OCI-LY7 (cell line): ENCODE measurements at regions not wholly inside any gene's neighbourhood (a gene's known extent, or its start where the extent isn't known, plus 50 kb on each side); places are given as distances from the start of the nearest gene placed in this dataset.

Experiments used
- BruUV-seq: library from RNA; stranded (reverse); fragments of 400-500 nt; replicated peaks from 2 replicates; lab custom pipeline; 2021; lab: Mats Ljungman, UMichigan
- CTCF ChIA-PET: fragments of 300-600 bp; sonication (Branson Sonifier 250); formaldehyde crosslinking; loops from one replicate; lab custom pipeline; 2022; ENCODE audit warnings: antibody characterized with exemption; ENCODE audit not compliant: unreplicated experiment; lab: Charles Lee
- POLR2A ChIA-PET: fragments of 300-600 bp; sonication (Branson Sonifier 250); formaldehyde crosslinking; loops from one replicate; lab custom pipeline; 2022; ENCODE audit warnings: antibody characterized with exemption; lab: Charles Lee
- DNase-seq: peaks from one replicate; pipeline ENCODE4 v3.0.0-alpha.2; 2015; ENCODE audit warnings: low spot score
- H2AFZ ChIP-seq: fragments of 200-600 bp; sonication (generic), shearing (Covaris generic); 2 replicates; pipeline ENCODE4 v1.6.1; 2014; ENCODE audit warnings: mild to moderate bottlenecking, antibody characterized with exemption, low read length, moderate library complexity
- H3K27ac ChIP-seq: fragments of 200-600 bp; sonication (generic); 2 replicates; pipeline ENCODE4 v1.5.1; 2014; ENCODE audit warnings: mixed run types, low read depth, mild to moderate bottlenecking, moderate library complexity, low read length, inconsistent platforms; ENCODE audit not compliant: poor library complexity, severe bottlenecking
- H3K36me3 ChIP-seq: fragments of 200-600 bp; sonication (generic); 2 replicates; pipeline ENCODE4 v1.6.1; 2014; ENCODE audit warnings: mild to moderate bottlenecking, antibody characterized with exemption, low read length, moderate library complexity, mixed read lengths; ENCODE audit not compliant: insufficient read depth
- H3K4me1 ChIP-seq: fragments of 200-600 bp; sonication (generic); 2 replicates; pipeline ENCODE4 v1.5.1; 2014; ENCODE audit warnings: mild to moderate bottlenecking, low read length; ENCODE audit not compliant: insufficient read depth, poor library complexity, severe bottlenecking
- H3K4me2 ChIP-seq: fragments of 200-600 bp; sonication (generic); 2 replicates; pipeline ENCODE4 v1.6.1; 2014; ENCODE audit warnings: mild to moderate bottlenecking, low read length
- H3K4me3 ChIP-seq: fragments of 200-600 bp; sonication (generic); 2 replicates; pipeline ENCODE4 v1.5.1; 2014; ENCODE audit warnings: mild to moderate bottlenecking, low read depth, low read length; ENCODE audit not compliant: poor library complexity, severe bottlenecking
- H3K79me2 ChIP-seq: fragments of 200-600 bp; sonication (generic); 2 replicates; pipeline ENCODE4 v1.6.1; 2016; ENCODE audit warnings: low read depth, mild to moderate bottlenecking, low read length, moderate library complexity, mixed read lengths; ENCODE audit not compliant: insufficient read depth
- H3K9me2 ChIP-seq: fragments of 200-600 bp; sonication (generic); 2 replicates; pipeline ENCODE4 v1.6.1; 2016; ENCODE audit warnings: mild to moderate bottlenecking, low read length, mixed read lengths; ENCODE audit not compliant: insufficient read depth
- H3K9me3 ChIP-seq: fragments of 200-600 bp; sonication (generic); 2 replicates; pipeline ENCODE4 v1.6.1; 2014; ENCODE audit warnings: mild to moderate bottlenecking, mixed run types, low read length, mixed read lengths
- H4K20me1 ChIP-seq: fragments of 200-600 bp; sonication (generic); 2 replicates; pipeline ENCODE4 v1.6.1; 2014; ENCODE audit warnings: mild to moderate bottlenecking, antibody characterized with exemption, low read length, moderate library complexity, mixed read lengths; ENCODE audit not compliant: insufficient read depth
- EZH2phosphoT487 ChIP-seq: fragments of 200-600 bp; sonication (generic); IDR thresholded peaks from 2 replicates; pipeline ENCODE4 v1.6.1; 2018; ENCODE audit warnings: low read depth, borderline replicate concordance, mild to moderate bottlenecking, mixed run types, antibody characterized with exemption, low read length, moderate library complexity, mixed read lengths
- intact Hi-C: fragments of 100-400 bp; cut with micrococcal nuclease; formaldehyde crosslinking; loops from one replicate; pipeline ENCODE4 v1.10.0; 2022; ENCODE audit not compliant: unreplicated experiment
- TF ChIP-seq, protein P1 (sequence below): fragments of 200-600 bp; sonication (generic); conservative IDR thresholded peaks from 2 replicates; pipeline ENCODE4 v1.5.1; 2014; ENCODE audit warnings: mild to moderate bottlenecking, antibody characterized with exemption, low read length, moderate library complexity, mixed read lengths

DNA sequence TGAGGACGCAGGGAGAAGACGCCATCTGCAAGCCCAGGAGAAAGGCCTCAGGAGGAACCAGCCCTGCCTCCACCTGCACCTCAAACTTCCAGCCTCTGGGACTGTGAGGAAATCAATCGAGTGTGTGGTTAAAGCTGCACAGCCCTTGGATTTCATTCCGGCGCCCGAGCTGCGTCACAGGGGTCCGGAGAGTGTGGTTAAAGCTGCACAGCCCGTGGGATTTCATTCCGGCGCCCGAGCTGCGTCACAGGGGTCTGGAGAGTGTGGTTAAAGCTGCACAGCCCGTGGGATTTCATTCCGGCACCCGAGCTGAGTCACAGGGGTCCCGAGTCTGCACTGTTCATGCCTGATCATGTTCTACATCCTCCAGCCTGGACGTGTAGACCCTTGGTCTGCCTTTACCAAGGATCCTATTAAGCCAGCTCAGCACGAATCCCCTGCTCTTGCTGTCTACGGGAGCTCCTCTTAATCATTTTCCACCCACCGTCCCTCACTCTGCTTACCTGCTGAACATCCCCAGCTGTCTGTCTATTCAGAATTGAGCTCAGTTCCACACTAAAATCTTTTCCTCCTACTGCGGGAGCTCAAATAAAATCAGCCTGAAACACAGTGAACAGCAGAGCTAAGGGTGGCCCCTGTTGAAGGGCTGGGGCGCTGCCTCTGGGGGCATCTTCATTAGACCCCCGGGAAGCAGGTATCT, 73.0 kb upstream of the OLFM1 start:
- Histone ChIP-seq H3K4me1 (no peaks in the 10 kb centered on the region), H3K4me2 (no peak overlapping the region), H3K79me2 (no peaks in the 10 kb centered on the region), H3K27ac (no peak overlapping the region), H2AFZ (no peak overlapping the region), H3K9me3 (no peaks in the 10 kb centered on the region), H3K9me2 (no peaks in the 10 kb centered on the region), H4K20me1 (no peaks in the 10 kb centered on the region), H3K36me3 (no peaks in the 10 kb centered on the region), H3K4me3 (no peak overlapping the region)
- ChIA-PET CTCF (no interaction called here), POLR2A (no interaction called here)
- BruUV-seq: no TSS peak
- no peak for TF ChIP-seq EZH2phosphoT487
- TF ChIP-seq, protein P1, sequence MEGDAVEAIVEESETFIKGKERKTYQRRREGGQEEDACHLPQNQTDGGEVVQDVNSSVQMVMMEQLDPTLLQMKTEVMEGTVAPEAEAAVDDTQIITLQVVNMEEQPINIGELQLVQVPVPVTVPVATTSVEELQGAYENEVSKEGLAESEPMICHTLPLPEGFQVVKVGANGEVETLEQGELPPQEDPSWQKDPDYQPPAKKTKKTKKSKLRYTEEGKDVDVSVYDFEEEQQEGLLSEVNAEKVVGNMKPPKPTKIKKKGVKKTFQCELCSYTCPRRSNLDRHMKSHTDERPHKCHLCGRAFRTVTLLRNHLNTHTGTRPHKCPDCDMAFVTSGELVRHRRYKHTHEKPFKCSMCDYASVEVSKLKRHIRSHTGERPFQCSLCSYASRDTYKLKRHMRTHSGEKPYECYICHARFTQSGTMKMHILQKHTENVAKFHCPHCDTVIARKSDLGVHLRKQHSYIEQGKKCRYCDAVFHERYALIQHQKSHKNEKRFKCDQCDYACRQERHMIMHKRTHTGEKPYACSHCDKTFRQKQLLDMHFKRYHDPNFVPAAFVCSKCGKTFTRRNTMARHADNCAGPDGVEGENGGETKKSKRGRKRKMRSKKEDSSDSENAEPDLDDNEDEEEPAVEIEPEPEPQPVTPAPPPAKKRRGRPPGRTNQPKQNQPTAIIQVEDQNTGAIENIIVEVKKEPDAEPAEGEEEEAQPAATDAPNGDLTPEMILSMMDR: no peak
- no peak for DNase-seq
- intact Hi-C loops: no loop called here

- BruUV-seq: no TSS peak
- Histone ChIP-seq H4K20me1 (no peaks in the 10 kb centered on the region), H3K27ac (no peak overlapping the region), H2AFZ (no peak overlapping the region), H3K9me2 (no peaks in the 10 kb centered on the region), H3K4me3 (no peak overlapping the region), H3K4me2 (no peak overlapping the region), H3K36me3 (no peaks in the 10 kb centered on the region), H3K79me2 (no peaks in the 10 kb centered on the region), H3K9me3 (no peaks in the 10 kb centered on the region), H3K4me1 (no peaks in the 10 kb centered on the region)
- ChIA-PET POLR2A (no interaction called here), CTCF (interaction anchor here (0.6 kb wide), 1 partner anchor 1557 kb away, joined by 3 read pairs; no protein-coding TSS in a partner anchor)
- no peak for TF ChIP-seq EZH2phosphoT487
- TF ChIP-seq, protein P1: no peak
- intact Hi-C loops: no loop called here
- no peak for DNase-seq
Observed at GRCh38 chr9:135015096-135015495, 72.4 kb upstream of the OLFM1 start.

GRCh38 chr9:135015565-135015964, 71.9 kb upstream of the OLFM1 start:
- Histone ChIP-seq H3K27ac (no peak overlapping the region), H3K4me2 (no peak overlapping the region), H3K79me2 (no peaks in the 10 kb centered on the region), H2AFZ (no peak overlapping the region), H3K9me2 (no peaks in the 10 kb centered on the region), H3K4me1 (no peaks in the 10 kb centered on the region), H3K9me3 (no peaks in the 10 kb centered on the region), H4K20me1 (no peaks in the 10 kb centered on the region), H3K4me3 (no peak overlapping the region), H3K36me3 (no peaks in the 10 kb centered on the region)
- BruUV-seq: no TSS peak
- intact Hi-C loops: no loop called here
- ChIA-PET POLR2A (no interaction called here), CTCF (interaction anchor here (0.6 kb wide), 1 partner anchor 1557 kb away, joined by 3 read pairs; no protein-coding TSS in a partner anchor)
- TF ChIP-seq EZH2phosphoT487: no peak
- TF ChIP-seq, protein P1: no peak
- no peak for DNase-seq
